ENCODE measurements at regions not wholly inside any gene's neighbourhood (a gene's known extent, or its start where the extent isn't known, plus 50 kb on each side); places are given as distances from the start of the nearest gene placed in this dataset.
"Not testable (repeated sequence)": the region's sequence is repeated elsewhere in the genome, so short reads cannot be mapped to it uniquely, and the experiment has no call there.

DNA sequence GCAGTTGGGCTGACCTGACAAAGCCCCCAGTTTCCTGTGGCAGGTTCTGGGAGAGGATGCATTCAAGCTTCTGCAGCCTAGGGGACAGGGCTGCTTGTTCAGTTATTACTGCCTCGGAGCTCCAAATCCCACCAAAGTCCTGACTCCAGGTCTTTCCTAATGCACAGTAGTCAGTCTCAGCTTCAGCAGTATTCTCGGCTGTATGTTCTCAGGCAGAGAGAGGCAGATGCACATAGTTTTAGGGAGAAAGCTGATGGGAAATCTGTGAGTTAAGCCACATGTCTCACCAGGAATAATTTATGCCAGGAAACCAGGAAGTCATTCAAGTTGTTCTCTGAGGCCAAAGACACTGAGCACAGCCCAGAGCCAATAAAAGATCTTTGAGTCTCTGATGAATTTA lies 75.3 kb upstream of the BLTP1 start:
- TF ChIP-seq, protein P1, sequence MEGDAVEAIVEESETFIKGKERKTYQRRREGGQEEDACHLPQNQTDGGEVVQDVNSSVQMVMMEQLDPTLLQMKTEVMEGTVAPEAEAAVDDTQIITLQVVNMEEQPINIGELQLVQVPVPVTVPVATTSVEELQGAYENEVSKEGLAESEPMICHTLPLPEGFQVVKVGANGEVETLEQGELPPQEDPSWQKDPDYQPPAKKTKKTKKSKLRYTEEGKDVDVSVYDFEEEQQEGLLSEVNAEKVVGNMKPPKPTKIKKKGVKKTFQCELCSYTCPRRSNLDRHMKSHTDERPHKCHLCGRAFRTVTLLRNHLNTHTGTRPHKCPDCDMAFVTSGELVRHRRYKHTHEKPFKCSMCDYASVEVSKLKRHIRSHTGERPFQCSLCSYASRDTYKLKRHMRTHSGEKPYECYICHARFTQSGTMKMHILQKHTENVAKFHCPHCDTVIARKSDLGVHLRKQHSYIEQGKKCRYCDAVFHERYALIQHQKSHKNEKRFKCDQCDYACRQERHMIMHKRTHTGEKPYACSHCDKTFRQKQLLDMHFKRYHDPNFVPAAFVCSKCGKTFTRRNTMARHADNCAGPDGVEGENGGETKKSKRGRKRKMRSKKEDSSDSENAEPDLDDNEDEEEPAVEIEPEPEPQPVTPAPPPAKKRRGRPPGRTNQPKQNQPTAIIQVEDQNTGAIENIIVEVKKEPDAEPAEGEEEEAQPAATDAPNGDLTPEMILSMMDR (conservative IDR thresholded peaks at IDR 0.05; ENCODE audit: low read depth, low read length), result not testable (repeated sequence)
- TF ChIP-seq EZH2 (IDR thresholded peaks at IDR 0.05; ENCODE audit: borderline replicate concordance, low read depth, low read length, poor library complexity, severe bottlenecking), result not testable (repeated sequence)
